ENCODE measurements at regions not wholly inside any gene's neighbourhood (a gene's known extent, or its start where the extent isn't known, plus 50 kb on each side); places are given as distances from the start of the nearest gene placed in this dataset.

GRCh38 chr10:3926675-3927525 is 141.9 kb upstream of the KLF6 start:
- no peak overlapping the region for H3K4me3 Mint-ChIP-seq (ENCODE audit: low read depth, unreplicated experiment)
- no TSS peak for BruUV-seq (replicated peaks)
- no peak for TF ChIP-seq CTCF (IDR thresholded peaks at IDR 0.05; ENCODE audit: unreplicated experiment)
- no peaks in the 10 kb centered on the region for H3K27me3 Mint-ChIP-seq (ENCODE audit: unreplicated experiment)
- intact Hi-C loops (cut with micrococcal nuclease; ENCODE audit: unreplicated experiment) = no loop called here
- no peak overlapping the region for H3K27ac Mint-ChIP-seq (ENCODE audit: unreplicated experiment)
- no peak for DNase-seq
- CTCF ChIA-PET = no interaction called here
- H3K36me3 Mint-ChIP-seq (ENCODE audit: insufficient read depth, unreplicated experiment) = no peaks in the 10 kb centered on the region
- no peaks in the 10 kb centered on the region for H3K9me3 Mint-ChIP-seq (ENCODE audit: low read depth, unreplicated experiment)
- no peaks in the 10 kb centered on the region for H3K4me1 Mint-ChIP-seq (ENCODE audit: low read depth, unreplicated experiment)

GRCh38 chr10:3926258-3926657 is 141.2 kb upstream of the KLF6 start:
- Mint-ChIP-seq H3K4me3 (ENCODE audit: low read depth, unreplicated experiment) (no peak overlapping the region), H3K36me3 (ENCODE audit: insufficient read depth, unreplicated experiment) (no peaks in the 10 kb centered on the region)
- no peak for TF ChIP-seq CTCF (IDR thresholded peaks at IDR 0.05; ENCODE audit: unreplicated experiment)

GRCh38 chr10:3925184-3925583 is 140.2 kb upstream of the KLF6 start:
- Mint-ChIP-seq H3K27me3 (ENCODE audit: unreplicated experiment) (no peaks in the 10 kb centered on the region), H3K9me3 (ENCODE audit: low read depth, unreplicated experiment) (no peaks in the 10 kb centered on the region), H3K4me1 (ENCODE audit: low read depth, unreplicated experiment) (no peaks in the 10 kb centered on the region), H3K36me3 (ENCODE audit: insufficient read depth, unreplicated experiment) (no peaks in the 10 kb centered on the region), H3K4me3 (ENCODE audit: low read depth, unreplicated experiment) (no peak overlapping the region), H3K27ac (ENCODE audit: unreplicated experiment) (no peak overlapping the region)
- no TSS peak for BruUV-seq (replicated peaks)
- no peak for TF ChIP-seq CTCF (IDR thresholded peaks at IDR 0.05; ENCODE audit: unreplicated experiment)
- DNase-seq = no peak
- CTCF ChIA-PET = no interaction called here
- intact Hi-C loops (cut with micrococcal nuclease; ENCODE audit: unreplicated experiment) = no loop called here

More at GRCh38 chr10:3926258-3926657, 141.2 kb upstream of the KLF6 start:
- H3K27ac Mint-ChIP-seq (ENCODE audit: unreplicated experiment) = no peak overlapping the region
- no peaks in the 10 kb centered on the region for H3K9me3 Mint-ChIP-seq (ENCODE audit: low read depth, unreplicated experiment)
- CTCF ChIA-PET = no interaction called here
- H3K27me3 Mint-ChIP-seq (ENCODE audit: unreplicated experiment) = no peaks in the 10 kb centered on the region
- no peak for DNase-seq
- no peaks in the 10 kb centered on the region for H3K4me1 Mint-ChIP-seq (ENCODE audit: low read depth, unreplicated experiment)
- intact Hi-C loops (cut with micrococcal nuclease; ENCODE audit: unreplicated experiment) = no loop called here
- BruUV-seq (replicated peaks) = no TSS peak

GRCh38 chr10:3924344-3924743 is 139.3 kb upstream of the KLF6 start:
- H3K4me3 Mint-ChIP-seq (ENCODE audit: low read depth, unreplicated experiment) = no peak overlapping the region
- H3K36me3 Mint-ChIP-seq (ENCODE audit: insufficient read depth, unreplicated experiment) = no peaks in the 10 kb centered on the region
- no peak for TF ChIP-seq CTCF (IDR thresholded peaks at IDR 0.05; ENCODE audit: unreplicated experiment)
- no peaks in the 10 kb centered on the region for H3K27me3 Mint-ChIP-seq (ENCODE audit: unreplicated experiment)
- no peaks in the 10 kb centered on the region for H3K9me3 Mint-ChIP-seq (ENCODE audit: low read depth, unreplicated experiment)
- H3K4me1 Mint-ChIP-seq (ENCODE audit: low read depth, unreplicated experiment) = no peaks in the 10 kb centered on the region
- CTCF ChIA-PET = no interaction called here
- intact Hi-C loops (cut with micrococcal nuclease; ENCODE audit: unreplicated experiment) = no loop called here
- no peak for DNase-seq
- BruUV-seq (replicated peaks) = no TSS peak
- H3K27ac Mint-ChIP-seq (ENCODE audit: unreplicated experiment) = no peak overlapping the region

Measured in Calu3 (cell line).